Activated naive CD4-positive, alpha-beta T cell treated with anti-CD3 and anti-CD28 coated beads, Interleukin-2, amount 10 ng/mL, durations not matched to agents 7 days and 5 days (primary cell): ENCODE measurements at regions not wholly inside any gene's neighbourhood (a gene's known extent, or its start where the extent isn't known, plus 50 kb on each side); places are given as distances from the start of the nearest gene placed in this dataset.

ENCODE experiments used
- CTCF ChIA-PET: fragments of 350-600 bp; sonication (Branson Sonifier 250); formaldehyde crosslinking; loops from one replicate; lab custom pipeline; 2021; ENCODE audit warnings: antibody characterized with exemption; lab: Charles Lee
- DNase-seq: peaks from one replicate; pipeline ENCODE4 v3.0.0-alpha.2; 2020
- H3K27ac Mint-ChIP-seq: one replicate; pipeline ENCODE4 v1.8.0; 2021; ENCODE audit warnings: mild to moderate bottlenecking, moderate library complexity, mixed read lengths
- H3K27me3 Mint-ChIP-seq: one replicate; pipeline ENCODE4 v1.8.0; 2021; ENCODE audit warnings: mild to moderate bottlenecking, mixed read lengths
- H3K36me3 Mint-ChIP-seq: one replicate; pipeline ENCODE4 v1.8.0; 2021; ENCODE audit warnings: mixed read lengths
- H3K4me1 Mint-ChIP-seq: one replicate; pipeline ENCODE4 v1.8.0; 2021; ENCODE audit warnings: mixed read lengths
- H3K4me3 Mint-ChIP-seq: one replicate; pipeline ENCODE4 v1.8.0; 2021; ENCODE audit warnings: mild to moderate bottlenecking, moderate library complexity, mixed read lengths
- H3K9me3 Mint-ChIP-seq: one replicate; pipeline ENCODE4 v1.8.0; 2021; ENCODE audit warnings: mixed read lengths

DNA sequence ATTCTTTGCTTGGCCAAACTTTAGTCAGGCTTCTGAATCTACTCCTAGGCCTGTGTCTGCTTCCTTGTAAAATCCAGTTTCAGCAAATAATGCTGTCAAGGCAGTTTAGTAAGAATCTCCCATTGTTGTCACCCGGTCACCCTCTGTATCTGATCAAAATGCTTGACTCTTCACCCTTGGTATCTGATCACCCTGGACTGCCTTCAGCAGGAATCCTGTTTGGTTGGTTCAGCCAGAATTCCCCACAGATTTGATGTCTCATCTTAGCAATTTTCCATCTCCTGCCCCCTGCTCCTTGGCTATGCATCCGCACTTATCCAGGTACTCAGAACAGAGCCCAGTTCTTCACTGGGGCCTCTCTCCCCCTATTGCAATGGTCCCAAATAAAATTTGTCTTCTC is 172.4 kb upstream of the UBL3 start:
- CTCF ChIA-PET: no interaction called here
- no peak for DNase-seq
- H3K4me3 Mint-ChIP-seq: no peak overlapping the region
- H3K36me3 Mint-ChIP-seq: no peaks in the 10 kb centered on the region
- peaks cover 11% of the 10 kb centered on the region for H3K27me3 Mint-ChIP-seq
- H3K9me3 Mint-ChIP-seq: no peaks in the 10 kb centered on the region
- H3K4me1 Mint-ChIP-seq: no peaks in the 10 kb centered on the region
- no peak overlapping the region for H3K27ac Mint-ChIP-seq

DNA sequence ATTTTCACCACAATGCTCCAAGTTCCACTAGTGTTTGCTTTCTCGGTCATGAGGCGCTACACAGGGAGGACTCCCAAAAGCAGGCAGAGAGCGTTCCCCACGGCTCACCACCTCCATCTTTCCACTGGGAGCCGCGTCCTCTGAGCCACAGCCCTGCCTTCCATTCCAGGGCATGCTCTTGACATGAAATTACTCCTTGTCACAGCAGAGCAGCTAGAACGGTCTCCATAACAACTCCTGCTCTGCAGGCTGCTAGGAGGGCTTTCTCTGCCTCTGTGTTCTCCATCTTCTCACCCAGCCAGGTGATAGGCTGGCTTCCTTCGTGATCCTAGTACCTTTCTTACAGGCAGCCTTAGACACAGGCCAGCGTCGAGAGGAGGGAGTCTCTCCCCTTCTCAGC is 171.8 kb upstream of the UBL3 start:
- Mint-ChIP-seq H3K27ac (no peak overlapping the region), H3K27me3 (peaks cover 13% of the 10 kb centered on the region), H3K4me3 (no peak overlapping the region), H3K36me3 (no peaks in the 10 kb centered on the region), H3K4me1 (no peaks in the 10 kb centered on the region), H3K9me3 (no peaks in the 10 kb centered on the region)
- DNase-seq: no peak
- CTCF ChIA-PET: no interaction called here

DNA sequence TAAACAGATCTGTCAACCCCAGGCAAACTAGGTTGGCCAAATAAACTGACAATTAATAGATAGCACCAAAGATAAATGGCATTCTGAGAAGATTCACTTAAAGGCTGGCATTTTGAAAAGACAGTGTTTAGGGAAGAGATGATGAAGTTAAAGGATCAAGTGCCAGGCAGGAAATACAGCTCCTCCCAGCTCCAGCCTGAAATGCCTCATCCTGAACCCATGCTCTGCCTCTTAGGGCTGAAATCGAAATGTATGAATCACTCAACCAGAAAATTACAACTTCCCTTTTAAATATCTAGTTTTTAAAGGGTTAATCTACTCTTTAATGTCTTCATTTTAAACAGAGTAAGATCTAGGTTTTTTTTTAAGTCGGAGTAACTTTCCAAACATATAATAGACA is 171.2 kb upstream of the UBL3 start:
- H3K36me3 Mint-ChIP-seq: no peaks in the 10 kb centered on the region
- no peak overlapping the region for H3K4me3 Mint-ChIP-seq
- H3K27ac Mint-ChIP-seq: no peak overlapping the region
- H3K4me1 Mint-ChIP-seq: no peaks in the 10 kb centered on the region
- CTCF ChIA-PET: no interaction called here
- no peak for DNase-seq
- H3K27me3 Mint-ChIP-seq: peaks cover 13% of the 10 kb centered on the region
- no peaks in the 10 kb centered on the region for H3K9me3 Mint-ChIP-seq

DNA sequence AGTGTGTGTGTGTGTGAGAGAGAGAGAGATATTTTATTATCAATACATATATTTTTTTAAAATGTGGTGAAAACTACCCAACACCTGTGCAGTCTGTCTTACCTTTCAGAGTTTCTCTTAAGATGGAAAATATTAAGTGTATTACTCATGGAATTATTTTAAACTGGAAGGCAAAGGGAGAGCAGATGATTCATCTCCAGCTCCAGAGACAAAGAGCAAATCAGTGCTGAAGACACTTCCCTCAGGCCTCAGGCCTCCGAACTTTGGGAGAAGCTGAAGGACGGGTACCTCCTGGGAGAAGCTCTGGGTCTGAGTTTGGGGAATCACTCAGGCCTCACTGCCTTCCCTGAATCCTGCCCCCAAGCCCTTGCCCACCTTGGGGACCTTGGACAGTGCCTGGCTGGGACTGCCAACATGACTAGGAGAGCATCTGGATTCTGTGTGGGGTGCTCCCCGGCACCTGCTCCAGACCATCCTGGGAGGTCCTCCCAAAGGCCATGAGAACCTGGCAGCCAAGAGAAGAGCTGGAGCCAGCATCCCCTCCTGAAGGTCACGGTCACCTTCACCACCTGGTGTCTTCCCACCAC is 170.4 kb upstream of the UBL3 start:
- DNase-seq: no peak
- Mint-ChIP-seq H3K4me1 (no peaks in the 10 kb centered on the region), H3K4me3 (no peak overlapping the region), H3K9me3 (no peaks in the 10 kb centered on the region), H3K36me3 (no peaks in the 10 kb centered on the region), H3K27me3 (peaks cover 18% of the 10 kb centered on the region), H3K27ac (no peak overlapping the region)
- CTCF ChIA-PET: no interaction called here

DNA sequence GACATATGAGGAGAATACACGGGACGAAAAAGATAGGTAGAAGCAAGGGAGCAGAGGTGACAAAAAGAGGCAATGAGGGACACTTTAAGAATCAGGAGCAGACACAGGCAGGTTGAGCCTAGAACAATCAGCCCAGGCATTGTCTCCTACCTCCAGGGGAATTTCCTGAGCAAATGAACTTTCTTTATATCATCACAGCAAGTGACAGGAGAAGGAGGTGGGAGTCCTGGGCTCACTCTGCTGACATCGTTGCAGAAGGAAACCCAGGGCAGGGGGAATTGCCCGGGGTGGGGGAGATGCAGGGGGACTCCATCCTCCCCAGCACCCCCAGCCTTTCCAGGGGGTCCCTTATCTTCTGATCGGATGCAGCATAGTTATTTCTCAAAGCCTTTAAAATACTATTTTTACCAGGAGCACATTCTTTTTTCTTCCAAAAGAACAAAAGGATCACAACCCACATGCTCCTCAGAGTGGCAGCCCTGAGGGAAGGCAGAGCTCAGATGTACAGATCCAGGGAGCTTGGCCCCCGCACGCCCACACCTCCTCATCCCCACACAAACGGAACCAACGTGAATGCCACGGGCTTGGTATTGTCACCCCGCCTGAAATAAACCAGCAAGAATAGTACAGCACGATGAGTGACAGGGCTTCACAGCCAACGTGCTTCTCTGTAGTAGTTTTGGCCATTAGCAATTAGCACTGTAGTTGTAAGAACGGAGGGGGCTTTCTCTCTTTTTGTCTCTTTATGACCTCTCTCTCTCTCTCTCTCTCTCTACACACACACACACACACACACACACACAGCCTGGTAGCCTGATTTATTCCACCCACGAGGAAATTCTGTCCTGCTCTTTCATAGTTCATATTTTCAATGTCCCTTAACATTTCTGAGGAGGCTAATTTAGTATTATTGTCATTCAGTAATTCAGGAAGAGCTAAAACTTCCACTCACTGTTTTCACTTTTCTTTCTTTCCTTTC is 169.5 kb upstream of the UBL3 start:
- no peak overlapping the region for H3K27ac Mint-ChIP-seq
- peaks cover 24% of the 10 kb centered on the region for H3K27me3 Mint-ChIP-seq
- H3K4me1 Mint-ChIP-seq: no peaks in the 10 kb centered on the region
- H3K36me3 Mint-ChIP-seq: no peaks in the 10 kb centered on the region
- no peaks in the 10 kb centered on the region for H3K9me3 Mint-ChIP-seq
- DNase-seq: no peak
- H3K4me3 Mint-ChIP-seq: no peak overlapping the region
- CTCF ChIA-PET: no interaction called here

DNA sequence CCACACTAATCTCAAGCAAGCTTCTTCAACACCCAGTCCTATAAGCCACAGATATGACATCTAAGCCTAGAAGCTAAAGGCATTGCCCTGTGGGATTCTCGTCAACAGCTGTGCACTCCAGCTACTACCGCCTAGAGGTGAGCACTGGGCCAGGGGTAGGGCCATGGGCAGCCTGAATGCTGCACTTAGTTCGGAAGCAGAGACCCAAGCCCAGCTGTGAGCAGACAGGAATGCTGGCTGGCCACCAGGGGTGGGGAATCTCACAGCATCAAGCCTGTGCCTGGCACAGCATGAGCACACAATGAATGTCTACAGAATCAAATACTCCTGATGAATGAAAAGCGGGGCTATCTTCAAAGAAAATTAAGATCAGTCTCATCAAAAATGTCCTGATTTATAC is 167.5 kb upstream of the UBL3 start:
- no peak overlapping the region for H3K27ac Mint-ChIP-seq
- CTCF ChIA-PET: no interaction called here
- DNase-seq: no peak
- H3K9me3 Mint-ChIP-seq: no peaks in the 10 kb centered on the region
- H3K4me3 Mint-ChIP-seq: no peak overlapping the region
- H3K27me3 Mint-ChIP-seq: peaks cover 29% of the 10 kb centered on the region
- no peaks in the 10 kb centered on the region for H3K36me3 Mint-ChIP-seq
- H3K4me1 Mint-ChIP-seq: no peaks in the 10 kb centered on the region

DNA sequence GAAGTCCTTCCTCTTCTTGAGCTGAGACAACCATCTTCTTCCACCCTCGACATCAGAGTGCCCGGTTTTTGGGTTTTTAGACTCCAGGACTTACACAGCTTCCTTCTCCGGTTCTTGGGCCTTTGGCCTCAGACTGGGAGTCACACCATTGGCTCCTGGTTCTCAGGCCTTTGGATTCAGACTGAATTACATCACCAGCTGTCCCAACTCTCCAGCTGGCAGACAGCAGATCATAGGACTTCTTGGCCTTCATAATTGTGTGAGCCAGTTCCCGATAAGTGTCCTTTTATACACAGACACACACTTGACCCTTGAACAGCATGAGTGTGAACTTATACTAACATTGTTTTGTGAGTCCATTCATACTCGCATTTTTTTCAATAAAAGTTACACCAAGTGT is 166.0 kb upstream of the UBL3 start:
- Mint-ChIP-seq H3K4me3 (no peak overlapping the region), H3K27me3 (peaks cover 26% of the 10 kb centered on the region), H3K4me1 (no peaks in the 10 kb centered on the region), H3K36me3 (no peaks in the 10 kb centered on the region), H3K27ac (no peak overlapping the region), H3K9me3 (no peaks in the 10 kb centered on the region)
- no peak for DNase-seq
- CTCF ChIA-PET: interaction anchor here (2.7 kb wide), 1 partner anchor 96 kb away, joined by 9 read pairs; no protein-coding TSS in a partner anchor

DNA sequence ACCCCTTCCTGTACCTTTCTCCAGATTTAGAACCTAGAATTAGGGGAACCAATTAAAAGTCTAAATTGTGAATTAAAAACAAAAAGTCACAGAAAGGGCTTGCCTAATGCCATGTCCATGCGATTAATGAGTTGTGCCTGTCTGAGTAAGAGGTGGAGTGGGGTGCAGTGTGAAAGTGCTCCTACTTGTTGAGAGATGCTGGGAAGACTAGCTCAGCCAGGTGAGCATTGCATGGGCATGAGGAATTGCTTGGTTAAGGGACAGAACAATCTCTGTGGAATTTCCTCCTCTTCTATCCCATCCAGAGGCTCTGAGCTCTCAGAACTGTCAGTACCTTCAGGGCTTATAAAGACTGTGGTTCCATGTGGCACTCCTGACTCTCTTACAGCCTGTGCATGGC is 159.0 kb upstream of the UBL3 start:
- peaks cover 18% of the 10 kb centered on the region for H3K27me3 Mint-ChIP-seq
- H3K36me3 Mint-ChIP-seq: no peaks in the 10 kb centered on the region
- DNase-seq: no peak
- H3K4me1 Mint-ChIP-seq: peaks cover 22% of the 10 kb centered on the region
- no peak overlapping the region for H3K4me3 Mint-ChIP-seq
- no peaks in the 10 kb centered on the region for H3K9me3 Mint-ChIP-seq
- H3K27ac Mint-ChIP-seq: no peak overlapping the region
- CTCF ChIA-PET: no interaction called here

DNA sequence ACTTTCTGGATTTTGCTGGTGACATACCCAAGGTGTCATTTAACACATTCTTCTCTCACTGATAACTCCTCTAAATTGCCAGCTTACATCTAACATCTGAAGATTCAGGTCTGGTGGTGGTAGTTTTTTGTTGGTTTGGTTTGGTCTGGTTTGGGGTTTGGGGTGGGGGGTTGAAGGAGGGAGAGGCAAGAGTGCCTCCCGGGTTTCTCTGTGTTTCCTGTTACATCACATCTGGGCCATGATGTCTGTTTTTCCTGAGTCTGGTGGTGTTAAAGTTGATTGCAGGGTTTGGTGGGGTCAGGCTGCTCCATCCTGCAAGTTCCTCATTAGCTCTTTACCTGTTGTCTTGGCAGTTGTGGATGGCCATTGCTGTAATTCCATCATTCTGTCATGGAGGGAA is 155.8 kb upstream of the UBL3 start:
- DNase-seq: peak; percentile 28
- Mint-ChIP-seq H3K4me3 (no peak overlapping the region), H3K36me3 (no peaks in the 10 kb centered on the region), H3K27me3 (peaks cover 11% of the 10 kb centered on the region), H3K27ac (no peak overlapping the region), H3K4me1 (peaks cover 31% of the 10 kb centered on the region), H3K9me3 (no peaks in the 10 kb centered on the region)
- CTCF ChIA-PET: no interaction called here

DNA sequence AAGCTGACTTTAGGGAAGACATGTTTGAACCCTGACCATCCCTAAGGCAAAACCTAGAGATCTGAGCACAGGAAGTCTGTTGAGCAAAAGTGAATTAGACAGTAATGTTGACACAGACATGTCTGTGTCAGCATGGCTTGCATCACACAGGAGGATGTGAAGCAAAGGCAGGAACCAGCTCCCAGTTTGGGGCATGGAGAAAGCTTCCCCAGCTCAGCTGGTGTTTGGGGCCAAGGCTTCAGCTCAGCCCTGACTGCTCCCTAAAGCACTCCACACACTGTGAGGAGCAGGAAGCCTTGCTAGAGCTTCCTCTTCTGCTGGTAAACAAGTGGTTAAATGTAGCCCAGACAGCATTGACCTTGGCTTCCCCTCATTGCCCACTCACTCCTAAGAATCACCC is 153.8 kb upstream of the UBL3 start:
- CTCF ChIA-PET: interaction anchor here (1.2 kb wide), 1 partner anchor 108 kb away, joined by 3 read pairs; no protein-coding TSS in a partner anchor
- no peaks in the 10 kb centered on the region for H3K9me3 Mint-ChIP-seq
- H3K27me3 Mint-ChIP-seq: peaks cover 7% of the 10 kb centered on the region
- H3K27ac Mint-ChIP-seq: no peak overlapping the region
- no peaks in the 10 kb centered on the region for H3K36me3 Mint-ChIP-seq
- H3K4me1 Mint-ChIP-seq: peaks cover 31% of the 10 kb centered on the region
- H3K4me3 Mint-ChIP-seq: no peak overlapping the region
- DNase-seq: no peak

DNA sequence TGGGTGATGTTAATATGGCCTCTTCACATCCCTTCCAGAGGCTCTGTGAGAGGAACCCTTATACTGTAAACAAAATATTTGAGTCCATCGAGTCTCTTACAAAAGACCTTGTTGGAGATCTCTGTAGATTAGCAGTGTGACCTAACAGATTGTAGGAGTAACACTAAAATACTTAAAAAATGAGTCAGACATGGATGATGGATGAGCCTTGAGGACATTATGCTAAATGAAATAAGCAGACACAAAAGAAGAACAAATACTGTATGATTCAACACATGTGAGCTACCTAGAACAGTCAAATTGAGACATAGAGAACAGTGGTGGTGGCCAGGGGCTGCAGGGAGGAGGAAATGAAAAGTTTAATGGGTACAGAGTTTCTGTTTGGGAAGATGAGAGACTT is 152.2 kb upstream of the UBL3 start:
- Mint-ChIP-seq H3K4me1 (peaks cover 31% of the 10 kb centered on the region), H3K36me3 (no peaks in the 10 kb centered on the region), H3K27ac (no peak overlapping the region), H3K27me3 (peaks cover 6% of the 10 kb centered on the region), H3K4me3 (no peak overlapping the region), H3K9me3 (no peaks in the 10 kb centered on the region)
- no peak for DNase-seq
- CTCF ChIA-PET: no interaction called here

DNA sequence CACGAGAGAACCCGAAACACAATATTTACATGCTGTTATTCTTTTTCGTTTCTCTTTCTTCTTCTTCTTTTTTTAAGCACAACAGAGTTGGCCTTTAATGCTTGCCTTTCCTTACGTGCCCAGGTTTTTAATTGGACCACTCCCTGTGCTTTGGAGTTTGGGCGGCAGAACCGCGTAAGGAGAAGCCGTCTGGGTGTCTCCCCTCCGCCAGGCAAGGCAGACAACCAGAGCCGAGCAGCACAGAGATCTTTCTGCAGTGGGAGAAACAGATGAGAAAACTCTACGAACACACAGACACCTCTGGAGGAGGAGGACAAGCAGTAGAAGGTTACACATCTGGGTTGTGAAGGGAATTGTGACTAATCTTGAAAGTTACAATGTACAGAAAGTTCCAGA is 150.0 kb upstream of the UBL3 start:
- Mint-ChIP-seq H3K9me3 (no peaks in the 10 kb centered on the region), H3K4me3 (no peak overlapping the region), H3K27ac (no peak overlapping the region), H3K4me1 (peaks cover 18% of the 10 kb centered on the region), H3K27me3 (peaks cover 14% of the 10 kb centered on the region), H3K36me3 (no peaks in the 10 kb centered on the region)
- CTCF ChIA-PET: no interaction called here
- no peak for DNase-seq

DNA sequence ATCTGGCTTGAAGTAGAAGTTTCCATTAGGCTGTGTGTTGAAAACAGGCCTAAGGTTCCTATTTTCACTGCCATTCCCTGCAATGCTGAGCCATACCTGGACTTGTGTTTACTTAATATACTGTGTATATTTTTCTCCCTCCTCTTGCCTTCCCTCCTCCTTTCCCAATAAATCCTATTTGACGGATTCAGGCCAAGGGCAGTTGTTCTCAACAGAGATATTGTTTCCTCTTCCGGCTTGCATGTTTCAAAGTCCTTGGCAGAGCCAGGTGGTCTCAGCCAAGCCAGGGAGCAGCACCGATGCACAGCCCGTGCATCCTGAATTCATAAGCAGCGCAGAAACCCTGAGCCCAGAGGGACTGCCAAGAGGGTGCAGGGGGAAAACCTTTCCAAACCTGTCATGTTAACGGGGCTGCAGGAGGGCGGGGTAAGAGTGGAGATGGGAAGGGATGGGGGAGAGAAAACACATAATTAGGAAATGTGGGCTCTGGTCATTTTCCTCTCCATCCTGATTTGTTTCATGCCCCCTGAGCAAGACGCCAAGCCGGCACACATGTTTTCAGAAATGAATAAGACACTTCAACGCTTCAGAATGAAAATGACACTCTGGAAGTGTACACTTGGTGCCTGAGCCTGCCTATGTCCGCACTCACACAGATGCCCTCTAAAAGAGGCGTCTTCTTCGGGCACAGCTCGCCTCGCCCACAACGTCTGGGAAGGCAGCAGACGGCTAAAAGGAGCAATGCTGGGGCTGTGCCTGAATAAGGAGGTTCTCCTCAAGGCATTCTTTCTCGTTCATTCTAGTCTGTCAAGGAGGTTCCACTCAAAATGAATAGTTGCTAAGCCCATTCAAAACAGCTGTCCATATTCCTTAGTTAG is 149.3 kb upstream of the UBL3 start:
- Mint-ChIP-seq H3K9me3 (no peaks in the 10 kb centered on the region), H3K27ac (no peak overlapping the region), H3K4me3 (no peak overlapping the region), H3K4me1 (peaks cover 12% of the 10 kb centered on the region), H3K36me3 (no peaks in the 10 kb centered on the region), H3K27me3 (peaks cover 12% of the 10 kb centered on the region)
- CTCF ChIA-PET: no interaction called here
- DNase-seq: no peak

DNA sequence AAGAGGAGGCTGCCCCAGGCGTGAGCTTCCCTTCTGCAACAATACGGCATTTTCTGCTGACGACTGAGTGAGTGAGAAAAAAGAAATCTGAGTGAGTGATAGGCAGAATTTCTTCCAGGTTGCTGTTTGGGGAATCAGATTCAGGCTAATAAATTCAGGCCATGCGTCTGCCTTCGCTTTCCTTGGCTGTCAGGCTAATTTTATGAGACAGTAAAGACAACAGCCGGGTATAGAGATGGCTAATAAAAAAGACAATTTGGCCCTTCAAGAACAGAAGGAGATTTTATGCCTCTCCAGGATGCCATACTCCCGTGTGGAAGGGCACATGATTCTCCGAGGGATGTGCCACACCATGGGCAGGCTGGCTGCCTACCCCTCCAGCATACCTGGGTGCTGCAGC is 145.9 kb upstream of the UBL3 start:
- CTCF ChIA-PET: no interaction called here
- H3K27ac Mint-ChIP-seq: no peak overlapping the region
- H3K9me3 Mint-ChIP-seq: no peaks in the 10 kb centered on the region
- no peaks in the 10 kb centered on the region for H3K36me3 Mint-ChIP-seq
- H3K4me3 Mint-ChIP-seq: no peak overlapping the region
- no peak for DNase-seq
- H3K27me3 Mint-ChIP-seq: peaks cover 12% of the 10 kb centered on the region
- no peaks in the 10 kb centered on the region for H3K4me1 Mint-ChIP-seq
